ENCODE measurements at regions not wholly inside any gene's neighbourhood (a gene's known extent, or its start where the extent isn't known, plus 50 kb on each side); places are given as distances from the start of the nearest gene placed in this dataset.

GRCh38 chr1:61618193-61618592 is 106.7 kb downstream of the TM2D1 start:
- no peak for DNase-seq (ENCODE audit: extremely low spot score)
- WGBS: 86% methylated on average over 2 of the region's 2 CpGs
- H3K27ac ChIP-seq (replicated peaks in 1 of 4): no peak overlapping the region
- intact Hi-C loops (cut with DNase I): no loop called here
- no peaks in the 10 kb centered on the region for H3K9me3 ChIP-seq
- peaks cover 0 to 11% (median 1%) of the 10 kb centered on the region in 4 donors for H3K4me1 ChIP-seq
- no peaks in the 10 kb centered on the region for H3K36me3 ChIP-seq
- TF ChIP-seq POLR2A (IDR thresholded peaks at IDR 0.05; ENCODE audit: low read depth) (no peak), CTCF (IDR thresholded peaks at IDR 0.05) (no peak), POLR2AphosphoS5 (IDR thresholded peaks at IDR 0.05) (no peak), EP300 (IDR thresholded peaks at IDR 0.05) (no peak)
- no peak overlapping the region for H3K4me3 ChIP-seq
- H3K27me3 ChIP-seq: no peaks in the 10 kb centered on the region

- WGBS: 90% methylated on average over 3 of the region's 3 CpGs
- no peak for TF ChIP-seq POLR2AphosphoS5 (IDR thresholded peaks at IDR 0.05)
- no peak for TF ChIP-seq CTCF (IDR thresholded peaks at IDR 0.05)
- no peak for TF ChIP-seq POLR2A (IDR thresholded peaks at IDR 0.05; ENCODE audit: low read depth)
- TF ChIP-seq EP300 (IDR thresholded peaks at IDR 0.05): no peak
- no peaks in the 10 kb centered on the region for H3K36me3 ChIP-seq
- no peak overlapping the region for H3K27ac ChIP-seq (replicated peaks in 1 of 4)
- no peaks in the 10 kb centered on the region for H3K27me3 ChIP-seq
- no peak overlapping the region for H3K4me3 ChIP-seq
- H3K9me3 ChIP-seq: no peaks in the 10 kb centered on the region
- H3K4me1 ChIP-seq: peaks cover 0 to 11% (median 1%) of the 10 kb centered on the region in 4 donors
- DNase-seq (ENCODE audit: extremely low spot score): peak; percentile 50
- intact Hi-C loops (cut with DNase I): no loop called here
Measured at GRCh38 chr1:61616830-61617229, 108.1 kb downstream of the TM2D1 start.

GRCh38 chr1:61612602-61613001 is 112.3 kb downstream of the TM2D1 start:
- DNase-seq (ENCODE audit: extremely low spot score): no peak
- no peaks in the 10 kb centered on the region for H3K9me3 ChIP-seq
- H3K27me3 ChIP-seq: no peaks in the 10 kb centered on the region
- H3K36me3 ChIP-seq: no peaks in the 10 kb centered on the region
- peaks cover 0 to 11% (median 1%) of the 10 kb centered on the region in 4 donors for H3K4me1 ChIP-seq
- no peak for TF ChIP-seq POLR2AphosphoS5 (IDR thresholded peaks at IDR 0.05)
- TF ChIP-seq CTCF (IDR thresholded peaks at IDR 0.05): no peak
- no peak for TF ChIP-seq EP300 (IDR thresholded peaks at IDR 0.05)
- TF ChIP-seq POLR2A (IDR thresholded peaks at IDR 0.05; ENCODE audit: low read depth): no peak
- no peak overlapping the region for H3K4me3 ChIP-seq
- intact Hi-C loops (cut with DNase I): no loop called here
- H3K27ac ChIP-seq (replicated peaks in 1 of 4): no peak overlapping the region
- WGBS: 86% methylated on average over 3 of the region's 3 CpGs

- DNase-seq (ENCODE audit: extremely low spot score): no peak
- TF ChIP-seq EP300 (IDR thresholded peaks at IDR 0.05) (no peak), POLR2AphosphoS5 (IDR thresholded peaks at IDR 0.05) (no peak), POLR2A (IDR thresholded peaks at IDR 0.05; ENCODE audit: low read depth) (no peak), CTCF (IDR thresholded peaks at IDR 0.05) (no peak)
- Histone ChIP-seq H3K36me3 (no peaks in the 10 kb centered on the region), H3K9me3 (no peaks in the 10 kb centered on the region), H3K27ac (replicated peaks in 1 of 4) (no peak overlapping the region), H3K27me3 (no peaks in the 10 kb centered on the region), H3K4me1 (no peaks in the 10 kb centered on the region), H3K4me3 (no peak overlapping the region)
- WGBS: 93% methylated on average over 3 of the region's 3 CpGs
- intact Hi-C loops (cut with DNase I): no loop called here
Measured at GRCh38 chr1:61609040-61609439, 115.9 kb downstream of the TM2D1 start.

GRCh38 chr1:61607448-61607847 is 117.5 kb downstream of the TM2D1 start:
- intact Hi-C loops (cut with DNase I): no loop called here
- Histone ChIP-seq H3K27me3 (no peaks in the 10 kb centered on the region), H3K27ac (replicated peaks in 1 of 4) (peak overlapping the region; percentile 3 to 73 (median 70)), H3K4me1 (no peaks in the 10 kb centered on the region), H3K36me3 (no peaks in the 10 kb centered on the region), H3K9me3 (no peaks in the 10 kb centered on the region), H3K4me3 (no peak overlapping the region)
- WGBS: 82% methylated on average over 7 of the region's 7 CpGs
- DNase-seq (ENCODE audit: extremely low spot score): no peak
- TF ChIP-seq POLR2A (IDR thresholded peaks at IDR 0.05; ENCODE audit: low read depth): no peak
- TF ChIP-seq POLR2AphosphoS5 (IDR thresholded peaks at IDR 0.05): no peak
- TF ChIP-seq CTCF (IDR thresholded peaks at IDR 0.05): no peak
- no peak for TF ChIP-seq EP300 (IDR thresholded peaks at IDR 0.05)

All from esophagus muscularis mucosa (tissue), 4 donors.